IMR-90 (cell line): ENCODE measurements at regions not wholly inside any gene's neighbourhood (a gene's known extent, or its start where the extent isn't known, plus 50 kb on each side); places are given as distances from the start of the nearest gene placed in this dataset.

Experiments used
- ATAC-seq: fragments of 200-7000 bp; cut with Tn5 transposase; 2 replicates; pipeline ENCODE4 v1.9.1; 2020; ENCODE audit warnings: low read depth, mild to moderate bottlenecking, moderate library complexity
- BruUV-seq: library from RNA; stranded (reverse); fragments of 400-500 nt; replicated peaks from 2 replicates; lab custom pipeline; 2021; lab: Mats Ljungman, UMichigan
- CTCF ChIA-PET: fragments of 300-600 bp; formaldehyde crosslinking; extraction: SDS; loops from one replicate; lab custom pipeline; 2021; ENCODE audit warnings: antibody characterized with exemption; lab: Yijun Ruan, JAX
- POLR2A ChIA-PET: fragments of 300-600 bp; sonication (Branson Sonifier 250); formaldehyde crosslinking; loops from one replicate; lab custom pipeline; 2022; ENCODE audit warnings: antibody characterized with exemption; ENCODE audit not compliant: unreplicated experiment; lab: Charles Lee
- DNase-seq: peaks from one replicate; pipeline ENCODE4 v3.0.0; 2013
- H2AFZ ChIP-seq: replicated peaks from 2 replicates; pipeline ENCODE3; 2013; ENCODE audit warnings: low read length, mild to moderate bottlenecking; ENCODE audit not compliant: poor library complexity
- H2AK5ac ChIP-seq: 2 replicates; pipeline ENCODE4 v1.6.1; 2013; ENCODE audit warnings: low read depth, low read length, inconsistent platforms
- H2AK9ac ChIP-seq: replicated peaks from 2 replicates; pipeline ENCODE3; 2013; ENCODE audit warnings: mild to moderate bottlenecking, low read depth, low read length, moderate library complexity; ENCODE audit not compliant: poor library complexity
- H2BK120ac ChIP-seq: 2 replicates; pipeline ENCODE4 v1.6.1; 2013; ENCODE audit warnings: low read depth, low read length, inconsistent platforms
- H2BK15ac ChIP-seq: 3 replicates; pipeline ENCODE4 v1.6.1; 2013; ENCODE audit warnings: low read depth, low read length, inconsistent platforms
- H2BK20ac ChIP-seq: 2 replicates; pipeline ENCODE4 v1.6.1; 2013; ENCODE audit warnings: low read depth, mild to moderate bottlenecking, inconsistent platforms, low read length, moderate library complexity
- H2BK5ac ChIP-seq: 2 replicates; pipeline ENCODE4 v1.6.1; 2013; ENCODE audit warnings: mild to moderate bottlenecking, low read depth, low read length, inconsistent platforms; ENCODE audit not compliant: poor library complexity, severe bottlenecking
- H3K14ac ChIP-seq: replicated peaks from 2 replicates; pipeline ENCODE4 v1.6.1; 2013; ENCODE audit warnings: low read depth, low read length, inconsistent platforms
- H3K18ac ChIP-seq: 2 replicates; pipeline ENCODE4 v1.6.1; 2013; ENCODE audit warnings: low read depth, low read length, control low read depth
- H3K23ac ChIP-seq: 2 replicates; pipeline ENCODE4 v1.6.1; 2013; ENCODE audit warnings: low read depth, low read length, inconsistent platforms
- H3K27ac ChIP-seq: 2 replicates; pipeline ENCODE4 v1.5.1; 2013; ENCODE audit warnings: mild to moderate bottlenecking, control low read depth, low read length; ENCODE audit not compliant: insufficient read depth
- H3K27me3 ChIP-seq: 2 replicates; pipeline ENCODE4 v1.6.1; 2013; ENCODE audit warnings: low read length; ENCODE audit not compliant: control insufficient read depth, insufficient read depth
- H3K36me3 ChIP-seq: 2 replicates; pipeline ENCODE4 v1.6.1; 2013; ENCODE audit warnings: low read length, mixed read lengths; ENCODE audit not compliant: control insufficient read depth, insufficient read depth
- H3K4ac ChIP-seq: 2 replicates; pipeline ENCODE4 v1.6.1; 2013; ENCODE audit warnings: low read depth, low read length, inconsistent platforms
- H3K4me1 ChIP-seq: 2 replicates; pipeline ENCODE4 v1.6.1; 2013; ENCODE audit warnings: low read length, mixed read lengths; ENCODE audit not compliant: control insufficient read depth, insufficient read depth
- H3K4me2 ChIP-seq: 2 replicates; pipeline ENCODE4 v1.6.1; 2013; ENCODE audit warnings: low read depth, mild to moderate bottlenecking, control low read depth, low read length, moderate library complexity
- H3K4me3 ChIP-seq: 2 replicates; pipeline ENCODE4 v1.5.1; 2013; ENCODE audit warnings: low read depth, mild to moderate bottlenecking, control low read depth, low read length, moderate library complexity; ENCODE audit not compliant: insufficient read depth
- H3K56ac ChIP-seq: 2 replicates; pipeline ENCODE4 v1.6.1; 2013; ENCODE audit warnings: low read length, inconsistent platforms; ENCODE audit not compliant: insufficient read depth; ENCODE audit errors: extremely low read depth
- H3K79me1 ChIP-seq, 2 experiments: 2 replicates each; pipeline ENCODE4 v1.6.1; 2013; ENCODE audit warnings: low read length in 2 of 2, inconsistent platforms in 1 of 2, low read depth in 1 of 2
- H3K9ac ChIP-seq: 2 replicates; pipeline ENCODE4 v1.6.1; 2013; ENCODE audit warnings: low read depth, low read length, control low read depth
- H3K9me1 ChIP-seq: 2 replicates; pipeline ENCODE4 v1.6.1; 2013; ENCODE audit warnings: low read length, inconsistent platforms; ENCODE audit not compliant: insufficient read depth
- H3K9me3 ChIP-seq: 2 replicates; pipeline ENCODE4 v1.6.1; 2013; ENCODE audit warnings: low read length; ENCODE audit not compliant: control insufficient read depth, insufficient read depth
- H4K20me1 ChIP-seq: 2 replicates; pipeline ENCODE4 v1.6.1; 2013; ENCODE audit warnings: low read length, inconsistent platforms; ENCODE audit not compliant: insufficient read depth
- H4K5ac ChIP-seq: 2 replicates; pipeline ENCODE4 v1.6.1; 2013; ENCODE audit warnings: mild to moderate bottlenecking, low read depth, low read length, control low read depth
- H4K8ac ChIP-seq, 2 experiments: 2 replicates each; pipeline ENCODE4 v1.6.1; 2013; ENCODE audit warnings: low read depth in 2 of 2, low read length in 2 of 2, control low read depth in 1 of 2, inconsistent platforms in 1 of 2
- H4K91ac ChIP-seq: 2 replicates; pipeline ENCODE4 v1.6.1; 2013; ENCODE audit warnings: low read depth, low read length, inconsistent platforms; ENCODE audit not compliant: insufficient read depth
- BHLHE40 ChIP-seq: fragments of 150-350 bp; IDR thresholded peaks from 2 replicates; pipeline ENCODE4 v1.6.1; 2016; ENCODE audit warnings: mild to moderate bottlenecking, low read depth, low read length
- CTCF ChIP-seq: conservative IDR thresholded peaks from 2 replicates; pipeline ENCODE4 v1.5.1; 2012; ENCODE audit warnings: mild to moderate bottlenecking, low read depth, low read length, improper control_type of control experiment
- ELK1 ChIP-seq: fragments of 150-350 bp; IDR thresholded peaks from 2 replicates; pipeline ENCODE4 v1.6.1; 2016; ENCODE audit warnings: low read depth, mild to moderate bottlenecking, low read length, moderate library complexity, borderline replicate concordance
- FOS ChIP-seq: fragments of 150-350 bp; IDR thresholded peaks from 2 replicates; pipeline ENCODE4 v1.6.1; 2016; ENCODE audit warnings: low read depth, low read length
- MAFK ChIP-seq: IDR thresholded peaks from 2 replicates; pipeline ENCODE4 v1.6.1; 2012; ENCODE audit warnings: low read depth, low read length, improper control_type of control experiment
- MAZ ChIP-seq: IDR thresholded peaks from 2 replicates; pipeline ENCODE4 v1.6.1; 2012; ENCODE audit warnings: low read depth, mild to moderate bottlenecking, low read length, improper control_type of control experiment, moderate library complexity, borderline replicate concordance
- NFE2L2 ChIP-seq: fragments of 150-350 bp; IDR thresholded peaks from 2 replicates; pipeline ENCODE4 v1.6.1; 2016; ENCODE audit warnings: low read depth, mild to moderate bottlenecking, low read length
- RCOR1 ChIP-seq: IDR thresholded peaks from 2 replicates; pipeline ENCODE4 v1.6.1; 2012; ENCODE audit warnings: mild to moderate bottlenecking, low read length, improper control_type of control experiment; ENCODE audit not compliant: insufficient replicate concordance
- RFX5 ChIP-seq: IDR thresholded peaks from 2 replicates; pipeline ENCODE4 v1.8.0; 2012; ENCODE audit warnings: low read depth, mild to moderate bottlenecking, low read length, moderate library complexity
- SMC3 ChIP-seq: fragments of 150-350 bp; IDR thresholded peaks from 2 replicates; pipeline ENCODE4 v1.6.1; 2016; ENCODE audit warnings: low read depth, mild to moderate bottlenecking, antibody characterized with exemption, low read length, moderate library complexity
- dilution Hi-C: fragments of 300-500 bp; cut with HindIII; formaldehyde crosslinking; loops from one replicate; pipeline ENCODE4 v1.14.3; 2018; ENCODE audit warnings: low sequenced_read_pairs; ENCODE audit not compliant: unreplicated experiment
- in situ Hi-C: fragments of 300-500 bp; cut with MboI; formaldehyde crosslinking; loops from 3 replicates; pipeline ENCODE4 v1.14.3; 2019; ENCODE audit warnings: low sequenced_read_pairs, inconsistent platforms, mixed read lengths
- intact Hi-C: fragments of 100-400 bp; cut with micrococcal nuclease; formaldehyde crosslinking; loops from 2 replicates; pipeline ENCODE4 v1.10.0; 2022

GRCh38 chr12:16415155-16415554 lies 67.7 kb downstream of the MGST1 start:
- no peak overlapping the region for H2BK15ac ChIP-seq
- H2AFZ ChIP-seq = no peak overlapping the region

More at GRCh38 chr12:16415155-16415554, 67.7 kb downstream of the MGST1 start:
- Histone ChIP-seq H3K14ac (no peak overlapping the region), H3K18ac (no peak overlapping the region), H2BK120ac (no peak overlapping the region), H4K91ac (no peak overlapping the region), H4K20me1 (no peaks in the 10 kb centered on the region), H3K36me3 (no peaks in the 10 kb centered on the region), H3K27me3 (no peaks in the 10 kb centered on the region), H3K9me1 (peaks cover 2% of the 10 kb centered on the region; the same call in 1 of the 2 replicates), H2AK5ac (no peak overlapping the region), H3K9ac (no peak overlapping the region), H3K27ac (no peak overlapping the region), H3K4me1 (no peaks in the 10 kb centered on the region), H2BK5ac (no peak overlapping the region), H4K8ac (no peak overlapping the region), H2AK9ac (no peak overlapping the region), H3K4ac (no peak overlapping the region), H3K9me3 (no peaks in the 10 kb centered on the region), H3K56ac (no peak overlapping the region), H3K79me1 (no peaks in the 10 kb centered on the region), H3K4me2 (no peak overlapping the region), H3K23ac (no peak overlapping the region), H3K4me3 (no peak overlapping the region), H2BK20ac (no peak overlapping the region), H4K5ac (no peak overlapping the region)
- in situ Hi-C loops (no loop called here), dilution Hi-C loops (no loop called here), intact Hi-C loops (no loop called here)
- ChIA-PET POLR2A (no interaction called here), CTCF (no interaction called here)
- TF ChIP-seq SMC3 (no peak), FOS (no peak), MAZ (no peak), RFX5 (no peak), NFE2L2 (no peak), MAFK (no peak), CTCF (no peak), ELK1 (no peak), BHLHE40 (no peak), RCOR1 (no peak)
- BruUV-seq = no TSS peak
- DNase-seq (no peak), ATAC-seq (no peak)
